ENCODE measurements at regions not wholly inside any gene's neighbourhood (a gene's known extent, or its start where the extent isn't known, plus 50 kb on each side); places are given as distances from the start of the nearest gene placed in this dataset.

DNA sequence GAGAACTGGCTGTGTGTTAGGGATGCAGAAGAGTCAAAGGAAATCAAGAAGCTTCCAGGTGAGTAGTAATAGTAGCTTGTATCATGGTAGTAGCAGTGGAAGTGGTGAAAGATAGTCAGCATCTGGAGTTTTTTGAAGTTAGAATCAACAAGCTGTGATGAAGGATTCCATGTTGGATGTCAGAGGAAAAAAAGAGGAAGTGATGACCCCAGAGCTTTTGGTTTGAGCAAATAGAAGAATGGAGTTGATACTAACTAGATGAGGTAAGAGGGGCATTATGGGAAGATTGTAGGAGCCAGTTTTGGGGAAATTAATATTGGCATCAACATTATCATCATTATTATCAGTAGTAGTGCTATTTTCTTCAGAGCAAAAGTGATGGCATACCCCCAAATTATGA, 542.2 kb downstream of the XIRP2 start:
- Histone ChIP-seq H3K56ac (replicated peaks; ENCODE audit: insufficient read length, low read depth, low read length) (no peak overlapping the region), H4K8ac (ENCODE audit: extremely low read depth, insufficient read depth, low read length) (no peak overlapping the region), H3K79me1 (ENCODE audit: low read depth, low read length) (no peaks in the 10 kb centered on the region; the same call in 1 of the 2 replicates), H3K23ac (ENCODE audit: insufficient read length) (no peak overlapping the region), H2BK15ac (ENCODE audit: low read length) (no peak overlapping the region), H4K5ac (ENCODE audit: insufficient read length, low read depth, low read length) (no peak overlapping the region), H3K9me3 (ENCODE audit: insufficient read depth in 2 of 2, low read depth in 1 of 2, low read length in 1 of 2) (0 out of 4 replicates have a peak, but pooled peaks cover 0 to 3% of the 10 kb centered on the region in 2 experiments), H3K4me1 (replicated peaks in 1 of 4; ENCODE audit: control insufficient read depth in 3 of 4, insufficient read depth in 4 of 4, low read length in 3 of 4) (peaks cover 0 to 3% (median 2%) of the 10 kb centered on the region in 4 experiments; a peak in 2 of 7 replicates), H2BK20ac (ENCODE audit: low read length) (no peak overlapping the region), H3K9ac (replicated peaks in 1 of 4; ENCODE audit: extremely low read depth in 1 of 4, low read depth in 3 of 4, low read length in 3 of 4) (no peak overlapping the region), H3K79me2 (ENCODE audit: control insufficient read depth in 1 of 2, insufficient read depth in 2 of 2, low read length in 2 of 2) (peaks cover 0 to 26% of the 10 kb centered on the region in 2 experiments; a peak in 2 of 4 replicates), H2BK120ac (replicated peaks; ENCODE audit: low read depth, low read length) (no peak overlapping the region), H3K27ac (ENCODE audit: low read depth, low read length) (no peak overlapping the region), H2AFZ (ENCODE audit: low read length) (no peak overlapping the region), H3K4me2 (ENCODE audit: insufficient read depth in 1 of 2, low read depth in 2 of 2, low read length in 2 of 2) (no peak overlapping the region), H3K36me3 (ENCODE audit: control insufficient read depth in 2 of 4, insufficient read depth in 4 of 4, low read length in 3 of 4) (no peaks in the 10 kb centered on the region), H4K91ac (replicated peaks; ENCODE audit: insufficient read length, low read length) (no peak overlapping the region), H2AK5ac (ENCODE audit: low read depth, low read length) (no peak overlapping the region), H3K27me3 (replicated peaks in 1 of 4; ENCODE audit: control insufficient read depth in 3 of 4, extremely low read depth in 1 of 4, insufficient read depth in 3 of 4, low read length in 3 of 4) (no peaks in the 10 kb centered on the region), H3K14ac (ENCODE audit: insufficient read length) (no peak overlapping the region), H2BK12ac (ENCODE audit: low read depth, low read length) (no peak overlapping the region), H3K18ac (ENCODE audit: extremely low read depth, low read length) (no peak overlapping the region), H3K4me3 (ENCODE audit: extremely low read depth in 1 of 4, insufficient read depth in 2 of 4, low read depth in 3 of 4, low read length in 4 of 4) (no peak overlapping the region), H4K20me1 (replicated peaks in 1 of 2; ENCODE audit: control insufficient read depth in 1 of 2, insufficient read depth in 2 of 2, low read length in 2 of 2) (no peaks in the 10 kb centered on the region), H2BK5ac (ENCODE audit: low read depth, low read length) (no peak overlapping the region), H3K23me2 (ENCODE audit: low read depth, low read length) (no peaks in the 10 kb centered on the region), H3K4ac (replicated peaks; ENCODE audit: insufficient read length, low read depth, low read length) (no peak overlapping the region)
- DNase-seq (ENCODE audit: low read depth in 1 of 2, low spot score in 2 of 2) (no peak), FAIRE-seq (no peak)
- ChIA-PET POLR2A (ENCODE audit: partially characterized antibody) (no interaction called here), CTCF (ENCODE audit: partially characterized antibody) (no interaction called here)
- no peak for TF ChIP-seq POLR2A (IDR thresholded peaks at IDR 0.05; ENCODE audit: control extremely low read depth in 1 of 2, low read depth in 2 of 2, low read length in 2 of 2)
- TF ChIP-seq RFX5 (IDR thresholded peaks at IDR 0.05; ENCODE audit: borderline replicate concordance, low read depth, low read length) = no peak
- no peak for TF ChIP-seq POLR2AphosphoS5 (IDR thresholded peaks at IDR 0.05; ENCODE audit: low read depth, low read length)
- TF ChIP-seq KDM1A (IDR thresholded peaks at IDR 0.05; ENCODE audit: borderline replicate concordance, low read length) = no peak
- TF ChIP-seq, protein P1, sequence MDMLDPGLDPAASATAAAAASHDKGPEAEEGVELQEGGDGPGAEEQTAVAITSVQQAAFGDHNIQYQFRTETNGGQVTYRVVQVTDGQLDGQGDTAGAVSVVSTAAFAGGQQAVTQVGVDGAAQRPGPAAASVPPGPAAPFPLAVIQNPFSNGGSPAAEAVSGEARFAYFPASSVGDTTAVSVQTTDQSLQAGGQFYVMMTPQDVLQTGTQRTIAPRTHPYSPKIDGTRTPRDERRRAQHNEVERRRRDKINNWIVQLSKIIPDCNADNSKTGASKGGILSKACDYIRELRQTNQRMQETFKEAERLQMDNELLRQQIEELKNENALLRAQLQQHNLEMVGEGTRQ (IDR thresholded peaks at IDR 0.05; ENCODE audit: low read length) = no peak
- no peak for TF ChIP-seq YY1 (IDR thresholded peaks at IDR 0.05; ENCODE audit: low read depth, low read length)
- no peak for TF ChIP-seq SUZ12 (IDR thresholded peaks at IDR 0.05; ENCODE audit: low read length)
- no peak for TF ChIP-seq RBBP5 (IDR thresholded peaks at IDR 0.05; ENCODE audit: borderline replicate concordance, low read depth, low read length)
- TF ChIP-seq, protein P2, sequence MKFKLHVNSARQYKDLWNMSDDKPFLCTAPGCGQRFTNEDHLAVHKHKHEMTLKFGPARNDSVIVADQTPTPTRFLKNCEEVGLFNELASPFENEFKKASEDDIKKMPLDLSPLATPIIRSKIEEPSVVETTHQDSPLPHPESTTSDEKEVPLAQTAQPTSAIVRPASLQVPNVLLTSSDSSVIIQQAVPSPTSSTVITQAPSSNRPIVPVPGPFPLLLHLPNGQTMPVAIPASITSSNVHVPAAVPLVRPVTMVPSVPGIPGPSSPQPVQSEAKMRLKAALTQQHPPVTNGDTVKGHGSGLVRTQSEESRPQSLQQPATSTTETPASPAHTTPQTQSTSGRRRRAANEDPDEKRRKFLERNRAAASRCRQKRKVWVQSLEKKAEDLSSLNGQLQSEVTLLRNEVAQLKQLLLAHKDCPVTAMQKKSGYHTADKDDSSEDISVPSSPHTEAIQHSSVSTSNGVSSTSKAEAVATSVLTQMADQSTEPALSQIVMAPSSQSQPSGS (IDR thresholded peaks at IDR 0.05; ENCODE audit: low read length) = no peak
- TF ChIP-seq TCF12 (IDR thresholded peaks at IDR 0.05; ENCODE audit: low read depth, low read length) = no peak
- no peak for TF ChIP-seq RAD21 (IDR thresholded peaks at IDR 0.05 in 1 of 2, conservative IDR thresholded peaks at IDR 0.05 in 1 of 2; ENCODE audit: low read depth in 2 of 2, low read length in 2 of 2)
- TF ChIP-seq KDM5A (IDR thresholded peaks at IDR 0.05; ENCODE audit: low read length) = no peak
- TF ChIP-seq NANOG (IDR thresholded peaks at IDR 0.05; ENCODE audit: insufficient read depth, low read depth, low read length, poor library complexity, severe bottlenecking) = no peak
